WTC11 (cell line): ENCODE measurements at regions not wholly inside any gene's neighbourhood (a gene's known extent, or its start where the extent isn't known, plus 50 kb on each side); places are given as distances from the start of the nearest gene placed in this dataset.

Experiments used
- ATAC-seq: fragments of 200-7000 bp; cut with Tn5 transposase; 2 replicates; pipeline ENCODE4 v1.10.0; 2021; ENCODE audit warnings: mild to moderate bottlenecking, moderate library complexity
- CTCF ChIA-PET: fragments of 300-600 bp; sonication (Branson Sonifier 250); formaldehyde crosslinking; loops from one replicate; lab custom pipeline; 2021; ENCODE audit warnings: antibody characterized with exemption; lab: Charles Lee
- POLR2A ChIA-PET: fragments of 350-600 bp; sonication (Branson Sonifier 250); formaldehyde crosslinking; loops from one replicate; lab custom pipeline; 2021; ENCODE audit warnings: antibody characterized with exemption; lab: Charles Lee
- DNase-seq: peaks from one replicate; pipeline ENCODE4 v3.0.0; 2021; ENCODE audit warnings: low spot score
- H3K27ac Mint-ChIP-seq: 2 replicates; pipeline ENCODE4 v1.8.0; 2021; ENCODE audit warnings: mixed read lengths
- H3K27me3 Mint-ChIP-seq: 2 replicates; pipeline ENCODE4 v1.8.0; 2021; ENCODE audit warnings: low read depth, mild to moderate bottlenecking, moderate library complexity, mixed read lengths
- H3K36me3 Mint-ChIP-seq: 2 replicates; pipeline ENCODE4 v1.8.0; 2021; ENCODE audit warnings: mixed read lengths
- H3K4me1 Mint-ChIP-seq: 2 replicates; pipeline ENCODE4 v1.8.0; 2022; ENCODE audit warnings: mixed read lengths
- H3K4me3 Mint-ChIP-seq: 2 replicates; pipeline ENCODE4 v1.8.0; 2021; ENCODE audit warnings: mild to moderate bottlenecking, moderate library complexity, mixed read lengths
- H3K9me3 Mint-ChIP-seq: 2 replicates; pipeline ENCODE4 v1.8.0; 2021; ENCODE audit warnings: mixed read lengths
- ARID4B ChIP-seq: sonication (generic); formaldehyde crosslinking; IDR thresholded peaks from 2 replicates; pipeline ENCODE4 v1.8.0; 2023; ENCODE audit warnings: missing genetic modification reagents, mild to moderate bottlenecking, borderline replicate concordance
- CREM ChIP-seq: sonication (generic); formaldehyde crosslinking; IDR thresholded peaks from 2 replicates; pipeline ENCODE4 v1.8.1; 2022; ENCODE audit warnings: mild to moderate bottlenecking, missing genetic modification reagents, moderate library complexity
- ELF4 ChIP-seq: sonication (generic); formaldehyde crosslinking; IDR thresholded peaks from 2 replicates; pipeline ENCODE4 v1.8.1; 2022; ENCODE audit warnings: low read depth, mild to moderate bottlenecking, moderate library complexity, missing genetic modification reagents
- ERG ChIP-seq: fragments of 250-450 bp; sonication (Bioruptor Pico); IDR thresholded peaks from 2 replicates; pipeline ENCODE4 v1.8.0; 2021; ENCODE audit warnings: mild to moderate bottlenecking
- GTF2I ChIP-seq: fragments of 250-450 bp; sonication (Bioruptor Pico); conservative IDR thresholded peaks from 2 replicates; pipeline ENCODE4 v1.4.0; 2021; ENCODE audit warnings: mild to moderate bottlenecking
- KAT7 ChIP-seq: sonication (generic); formaldehyde crosslinking; IDR thresholded peaks from 2 replicates; pipeline ENCODE4 v1.8.1; 2023; ENCODE audit warnings: missing genetic modification reagents, mild to moderate bottlenecking, borderline replicate concordance
- MXD4 ChIP-seq: fragments of 250-450 bp; sonication (Bioruptor Pico); IDR thresholded peaks from 2 replicates; pipeline ENCODE4 v1.8.0; 2021; ENCODE audit warnings: mild to moderate bottlenecking, moderate library complexity, borderline replicate concordance
- NR2C2 ChIP-seq: sonication (generic); formaldehyde crosslinking; IDR thresholded peaks from 2 replicates; pipeline ENCODE4 v1.8.0; 2022; ENCODE audit warnings: mild to moderate bottlenecking, missing genetic modification reagents
- PREB ChIP-seq: sonication (generic); formaldehyde crosslinking; IDR thresholded peaks from 2 replicates; pipeline ENCODE4 v1.8.1; 2022; ENCODE audit warnings: mild to moderate bottlenecking, missing genetic modification reagents, moderate library complexity, borderline replicate concordance
- SP1 ChIP-seq: sonication (generic); formaldehyde crosslinking; conservative IDR thresholded peaks from 2 replicates; pipeline ENCODE4 v1.8.1; 2022; ENCODE audit warnings: missing genetic modification reagents
- ZNF232 ChIP-seq: sonication (generic); formaldehyde crosslinking; IDR thresholded peaks from 2 replicates; pipeline ENCODE4 v1.8.0; 2022; ENCODE audit warnings: mild to moderate bottlenecking, missing genetic modification reagents
- ZNF416 ChIP-seq: fragments of 250-450 bp; sonication (Bioruptor Pico); IDR thresholded peaks from 2 replicates; pipeline ENCODE4 v1.9.0; 2021; ENCODE audit warnings: mild to moderate bottlenecking, inconsistent platforms
- ZNF423 ChIP-seq: fragments of 250-450 bp; sonication (Bioruptor Pico); IDR thresholded peaks from 2 replicates; pipeline ENCODE4 v2.1.2; 2022; ENCODE audit warnings: mild to moderate bottlenecking, moderate library complexity
- ZSCAN18 ChIP-seq: fragments of 250-450 bp; sonication (Bioruptor Pico); IDR thresholded peaks from 2 replicates; pipeline ENCODE4 v2.1.2; 2022; ENCODE audit warnings: mild to moderate bottlenecking, moderate library complexity
- TF ChIP-seq, protein P1 (sequence below): sonication (generic); formaldehyde crosslinking; IDR thresholded peaks from 2 replicates; pipeline ENCODE4 v1.8.1; 2023; ENCODE audit warnings: mild to moderate bottlenecking, missing genetic modification reagents, moderate library complexity
- TF ChIP-seq, protein P2 (sequence below): sonication (generic); formaldehyde crosslinking; conservative IDR thresholded peaks from 2 replicates; pipeline ENCODE4 v1.8.1; 2023; ENCODE audit warnings: mild to moderate bottlenecking, low read depth, missing genetic modification reagents, moderate library complexity
- TF ChIP-seq, protein P3 (sequence below): sonication (generic); formaldehyde crosslinking; IDR thresholded peaks from 2 replicates; pipeline ENCODE4 v1.8.0; 2022; ENCODE audit warnings: mild to moderate bottlenecking, missing genetic modification reagents

GRCh38 chr12:92434607-92435025 is 268.2 kb upstream of the PLEKHG7 start:
- Mint-ChIP-seq H3K36me3 (no peaks in the 10 kb centered on the region), H3K27me3 (no peaks in the 10 kb centered on the region; the same call in 1 of the 2 replicates), H3K27ac (no peak overlapping the region), H3K4me3 (no peak overlapping the region), H3K4me1 (peaks cover 8% of the 10 kb centered on the region), H3K9me3 (peaks cover 17% of the 10 kb centered on the region)
- ChIA-PET POLR2A (interaction anchor here (0.6 kb wide), 1 partner anchor 8 kb away, joined by 5 read pairs; no protein-coding TSS in a partner anchor), CTCF (no interaction called here)
- DNase-seq (no peak), ATAC-seq (no peak)
- TF ChIP-seq GTF2I (CRISPR knock-in tag), result no peak
- no peak for TF ChIP-seq NR2C2 (CRISPR knock-in tag)
- no peak for TF ChIP-seq PREB (CRISPR knock-in tag)
- no peak for TF ChIP-seq ZNF232
- no peak for TF ChIP-seq MXD4 (CRISPR knock-in tag)
- TF ChIP-seq, protein P1, sequence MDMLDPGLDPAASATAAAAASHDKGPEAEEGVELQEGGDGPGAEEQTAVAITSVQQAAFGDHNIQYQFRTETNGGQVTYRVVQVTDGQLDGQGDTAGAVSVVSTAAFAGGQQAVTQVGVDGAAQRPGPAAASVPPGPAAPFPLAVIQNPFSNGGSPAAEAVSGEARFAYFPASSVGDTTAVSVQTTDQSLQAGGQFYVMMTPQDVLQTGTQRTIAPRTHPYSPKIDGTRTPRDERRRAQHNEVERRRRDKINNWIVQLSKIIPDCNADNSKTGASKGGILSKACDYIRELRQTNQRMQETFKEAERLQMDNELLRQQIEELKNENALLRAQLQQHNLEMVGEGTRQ (CRISPR knock-in tag), result no peak
- TF ChIP-seq KAT7 (CRISPR knock-in tag), result no peak
- TF ChIP-seq ELF4 (CRISPR knock-in tag), result no peak
- TF ChIP-seq CREM (CRISPR knock-in tag), result no peak
- TF ChIP-seq, protein P2, sequence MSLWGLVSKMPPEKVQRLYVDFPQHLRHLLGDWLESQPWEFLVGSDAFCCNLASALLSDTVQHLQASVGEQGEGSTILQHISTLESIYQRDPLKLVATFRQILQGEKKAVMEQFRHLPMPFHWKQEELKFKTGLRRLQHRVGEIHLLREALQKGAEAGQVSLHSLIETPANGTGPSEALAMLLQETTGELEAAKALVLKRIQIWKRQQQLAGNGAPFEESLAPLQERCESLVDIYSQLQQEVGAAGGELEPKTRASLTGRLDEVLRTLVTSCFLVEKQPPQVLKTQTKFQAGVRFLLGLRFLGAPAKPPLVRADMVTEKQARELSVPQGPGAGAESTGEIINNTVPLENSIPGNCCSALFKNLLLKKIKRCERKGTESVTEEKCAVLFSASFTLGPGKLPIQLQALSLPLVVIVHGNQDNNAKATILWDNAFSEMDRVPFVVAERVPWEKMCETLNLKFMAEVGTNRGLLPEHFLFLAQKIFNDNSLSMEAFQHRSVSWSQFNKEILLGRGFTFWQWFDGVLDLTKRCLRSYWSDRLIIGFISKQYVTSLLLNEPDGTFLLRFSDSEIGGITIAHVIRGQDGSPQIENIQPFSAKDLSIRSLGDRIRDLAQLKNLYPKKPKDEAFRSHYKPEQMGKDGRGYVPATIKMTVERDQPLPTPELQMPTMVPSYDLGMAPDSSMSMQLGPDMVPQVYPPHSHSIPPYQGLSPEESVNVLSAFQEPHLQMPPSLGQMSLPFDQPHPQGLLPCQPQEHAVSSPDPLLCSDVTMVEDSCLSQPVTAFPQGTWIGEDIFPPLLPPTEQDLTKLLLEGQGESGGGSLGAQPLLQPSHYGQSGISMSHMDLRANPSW (CRISPR knock-in tag), result no peak
- no peak for TF ChIP-seq ZNF416 (CRISPR knock-in tag)
- no peak for TF ChIP-seq SP1 (CRISPR knock-in tag)
- TF ChIP-seq ERG, result no peak
- TF ChIP-seq, protein P3, sequence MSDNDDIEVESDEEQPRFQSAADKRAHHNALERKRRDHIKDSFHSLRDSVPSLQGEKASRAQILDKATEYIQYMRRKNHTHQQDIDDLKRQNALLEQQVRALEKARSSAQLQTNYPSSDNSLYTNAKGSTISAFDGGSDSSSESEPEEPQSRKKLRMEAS, result no peak
- TF ChIP-seq ZSCAN18 (CRISPR knock-in tag), result no peak
- TF ChIP-seq ZNF423 (CRISPR knock-in tag), result no peak

DNA sequence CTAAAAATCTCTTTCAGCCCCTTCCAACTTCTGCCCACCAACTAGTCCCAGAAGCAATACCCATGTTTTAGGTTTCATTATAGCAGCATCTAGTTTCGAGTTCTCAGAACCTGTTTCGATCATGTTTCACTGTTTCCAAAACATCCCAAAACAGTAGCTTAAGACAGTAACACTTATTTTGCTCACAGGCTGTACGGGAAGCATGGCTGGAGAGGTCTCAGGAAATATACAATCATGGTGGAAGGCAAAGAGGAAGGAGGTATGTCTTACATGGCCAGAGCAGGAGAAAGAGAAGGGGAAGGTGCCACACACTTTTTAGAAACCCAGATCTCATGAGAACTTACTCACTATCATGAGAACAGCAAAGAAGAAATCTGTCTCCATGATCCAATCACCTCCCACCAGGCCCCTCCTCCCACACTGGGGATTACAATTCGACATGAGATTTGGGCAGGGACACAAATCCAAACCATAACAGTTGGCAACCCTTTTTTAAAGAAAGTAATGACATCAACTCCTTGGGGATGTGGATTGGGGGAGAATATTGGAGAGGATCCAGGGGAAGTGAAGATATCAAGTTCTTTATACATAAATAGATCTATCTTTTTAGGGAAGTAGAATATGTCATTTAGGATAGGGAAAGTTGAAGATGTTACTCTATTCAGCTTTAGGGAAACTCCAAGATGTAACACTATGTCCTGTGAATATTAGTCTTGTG is 269.9 kb upstream of the PLEKHG7 start:
- no peaks in the 10 kb centered on the region for H3K4me1 Mint-ChIP-seq
- H3K27me3 Mint-ChIP-seq, result no peaks in the 10 kb centered on the region; the same call in 1 of the 2 replicates
- no peak for DNase-seq
- H3K4me3 Mint-ChIP-seq, result no peak overlapping the region
- POLR2A ChIA-PET, result no interaction called here
- H3K9me3 Mint-ChIP-seq, result peaks cover 17% of the 10 kb centered on the region
- no peak for ATAC-seq
- H3K27ac Mint-ChIP-seq, result no peak overlapping the region
- CTCF ChIA-PET, result no interaction called here
- no peaks in the 10 kb centered on the region for H3K36me3 Mint-ChIP-seq
- TF ChIP-seq ARID4B (CRISPR knock-in tag), result no peak
